Tibial artery (tissue), 4 donors: ENCODE measurements at regions not wholly inside any gene's neighbourhood (a gene's known extent, or its start where the extent isn't known, plus 50 kb on each side); places are given as distances from the start of the nearest gene placed in this dataset.

Source experiments
- DNase-seq, 2 donors: peaks; one replicate each; pipeline ENCODE4 v3.0.0-alpha.2; 2019
- H3K27ac ChIP-seq, 2 donors: fragments of 200-600 bp; sonication (generic) in 1 of 2; 1 replicate in 1 of 2; 2 replicates in 1 of 2; pipeline ENCODE4 v1.5.1; 2018 to 2019; ENCODE audit warnings: mild to moderate bottlenecking in 1 of 2
- H3K27me3 ChIP-seq, 2 donors: fragments of 200-600 bp; sonication (generic) in 1 of 2; one replicate each; pipeline versions ENCODE4 v1.5.1 to v1.6.0; 2016 to 2019
- H3K36me3 ChIP-seq, 3 donors: fragments of 200-600 bp; sonication (generic) in 2 of 3; one replicate each; pipeline ENCODE4 v1.5.1; 2016 to 2019; ENCODE audit warnings: mild to moderate bottlenecking in 2 of 3
- H3K4me1 ChIP-seq, 4 donors: fragments of 200-600 bp; sonication (generic) in 2 of 4; 1 replicate in 3 of 4; 2 replicates in 1 of 4; pipeline ENCODE4 v1.5.1; 2016 to 2019
- H3K4me3 ChIP-seq, 2 donors: fragments of 200-600 bp; sonication (generic) in 1 of 2; 1 replicate in 1 of 2; 2 replicates in 1 of 2; pipeline ENCODE4 v1.5.1; 2018 to 2019; ENCODE audit warnings: mild to moderate bottlenecking in 2 of 2
- H3K9me3 ChIP-seq, 3 donors: fragments of 200-600 bp; sonication (generic) in 1 of 3; one replicate each; pipeline ENCODE4 v1.5.1; 2016 to 2019
- intact Hi-C: fragments of 100-400 bp; cut with DNase I; formaldehyde crosslinking; loops from one replicate; pipeline ENCODE4 v1.15.0; 2023; ENCODE audit warnings: low total_unique reads
- TF ChIP-seq, protein P1 (sequence below), 2 experiments: fragments of 200-600 bp in 1 of 2; fragments of 450-650 bp in 1 of 2; IDR thresholded peaks; one replicate each; pipeline ENCODE4 v1.5.1; 2017 to 2019; ENCODE audit warnings: antibody characterized with exemption in 2 of 2, mild to moderate bottlenecking in 1 of 2, moderate library complexity in 1 of 2

DNA sequence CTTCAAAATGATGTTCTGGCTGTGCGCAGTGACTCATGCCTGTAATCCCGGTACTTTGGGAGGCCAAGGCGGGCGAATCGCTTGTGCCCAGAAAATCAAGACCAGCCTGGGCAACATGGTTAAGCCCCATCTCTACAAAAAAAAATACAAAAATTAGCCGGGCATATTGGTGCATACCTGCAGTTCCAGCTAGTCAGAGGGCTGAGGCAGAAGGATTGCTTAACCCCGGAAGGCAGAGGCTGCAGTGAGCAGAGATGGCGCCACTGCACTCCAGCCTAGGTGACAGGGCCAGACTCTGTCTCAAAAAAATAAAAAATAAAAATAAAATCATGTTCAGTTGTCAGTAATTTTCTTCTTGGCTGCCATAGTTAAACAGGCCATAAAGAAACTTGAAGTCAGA, 245.9 kb upstream of the USP15 start:
- no peaks in the 10 kb centered on the region for H3K9me3 ChIP-seq
- H3K27me3 ChIP-seq: no peaks in the 10 kb centered on the region
- no peak for DNase-seq
- intact Hi-C loops: no loop called here
- no peak overlapping the region for H3K27ac ChIP-seq
- TF ChIP-seq, protein P1, sequence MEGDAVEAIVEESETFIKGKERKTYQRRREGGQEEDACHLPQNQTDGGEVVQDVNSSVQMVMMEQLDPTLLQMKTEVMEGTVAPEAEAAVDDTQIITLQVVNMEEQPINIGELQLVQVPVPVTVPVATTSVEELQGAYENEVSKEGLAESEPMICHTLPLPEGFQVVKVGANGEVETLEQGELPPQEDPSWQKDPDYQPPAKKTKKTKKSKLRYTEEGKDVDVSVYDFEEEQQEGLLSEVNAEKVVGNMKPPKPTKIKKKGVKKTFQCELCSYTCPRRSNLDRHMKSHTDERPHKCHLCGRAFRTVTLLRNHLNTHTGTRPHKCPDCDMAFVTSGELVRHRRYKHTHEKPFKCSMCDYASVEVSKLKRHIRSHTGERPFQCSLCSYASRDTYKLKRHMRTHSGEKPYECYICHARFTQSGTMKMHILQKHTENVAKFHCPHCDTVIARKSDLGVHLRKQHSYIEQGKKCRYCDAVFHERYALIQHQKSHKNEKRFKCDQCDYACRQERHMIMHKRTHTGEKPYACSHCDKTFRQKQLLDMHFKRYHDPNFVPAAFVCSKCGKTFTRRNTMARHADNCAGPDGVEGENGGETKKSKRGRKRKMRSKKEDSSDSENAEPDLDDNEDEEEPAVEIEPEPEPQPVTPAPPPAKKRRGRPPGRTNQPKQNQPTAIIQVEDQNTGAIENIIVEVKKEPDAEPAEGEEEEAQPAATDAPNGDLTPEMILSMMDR (IDR thresholded peaks at IDR 0.05): no peak
- H3K4me3 ChIP-seq: no peak overlapping the region
- no peaks in the 10 kb centered on the region for H3K4me1 ChIP-seq
- no peaks in the 10 kb centered on the region for H3K36me3 ChIP-seq

DNA sequence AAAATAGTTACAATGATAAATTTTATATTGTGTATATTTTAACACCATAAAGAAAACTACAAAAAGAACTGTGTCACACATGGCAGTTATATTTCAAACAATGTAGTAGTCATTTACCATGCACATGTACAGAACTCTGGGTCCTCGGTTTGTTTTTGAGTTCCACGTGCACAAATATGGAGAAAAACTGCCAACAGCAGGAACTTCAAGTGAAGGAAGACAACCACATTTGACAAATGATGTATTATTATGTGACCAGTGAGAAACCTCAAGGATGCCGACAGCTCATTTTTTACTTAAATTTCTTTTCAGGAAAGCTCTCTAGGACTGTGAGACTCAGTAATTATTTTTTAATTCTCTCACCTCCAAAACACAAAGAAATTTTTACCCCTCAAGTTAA, 244.2 kb upstream of the USP15 start:
- DNase-seq: no peak
- Histone ChIP-seq H3K9me3 (no peaks in the 10 kb centered on the region), H3K27me3 (no peaks in the 10 kb centered on the region), H3K4me1 (no peaks in the 10 kb centered on the region), H3K4me3 (no peak overlapping the region), H3K36me3 (no peaks in the 10 kb centered on the region), H3K27ac (no peak overlapping the region)
- TF ChIP-seq, protein P1 (IDR thresholded peaks at IDR 0.05): no peak
- intact Hi-C loops: no loop called here

DNA sequence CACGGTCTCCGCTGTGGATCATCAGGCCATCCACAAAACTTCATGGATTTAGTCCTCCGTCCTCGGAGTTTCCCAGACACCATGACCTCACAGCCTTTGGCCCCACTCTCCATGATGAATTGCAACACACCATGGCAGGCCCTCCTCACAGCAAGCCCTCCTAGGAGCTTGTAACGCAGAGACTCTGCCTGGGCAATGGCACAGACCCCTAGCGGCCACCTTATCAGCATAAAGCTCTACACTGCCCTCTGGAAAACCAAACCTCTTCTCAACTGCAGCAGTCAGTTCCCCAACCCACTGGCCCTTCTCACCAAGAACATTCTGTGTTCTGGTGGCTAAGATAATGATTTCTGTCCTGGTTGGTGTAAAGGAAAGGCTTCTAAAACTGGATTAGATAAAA, 238.4 kb upstream of the USP15 start:
- Histone ChIP-seq H3K27me3 (no peaks in the 10 kb centered on the region), H3K4me3 (no peak overlapping the region), H3K27ac (no peak overlapping the region), H3K9me3 (no peaks in the 10 kb centered on the region), H3K4me1 (peaks cover 0 to 4% (median 0%) of the 10 kb centered on the region in 4 donors), H3K36me3 (no peaks in the 10 kb centered on the region)
- DNase-seq: no peak
- intact Hi-C loops: no loop called here
- TF ChIP-seq, protein P1 (IDR thresholded peaks at IDR 0.05): no peak

DNA sequence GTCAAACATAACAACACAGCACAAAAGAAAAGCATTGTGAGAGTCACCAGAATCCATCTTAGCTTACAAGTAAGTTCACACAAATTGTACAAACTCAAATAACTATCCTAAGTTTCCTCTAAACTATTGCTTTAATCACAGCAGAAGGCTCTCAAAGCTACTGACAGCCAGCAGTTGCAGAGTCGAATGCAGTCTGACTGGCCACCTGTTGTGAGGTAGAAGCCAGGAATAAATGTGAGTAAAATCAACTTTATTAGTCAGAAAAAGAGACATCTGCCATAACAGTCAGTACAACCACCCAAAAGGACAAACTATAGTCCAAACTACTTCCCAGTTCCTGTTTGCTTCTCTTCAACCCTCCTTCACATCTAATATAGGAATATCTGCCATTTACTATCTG, 231.7 kb upstream of the USP15 start:
- no peak overlapping the region for H3K4me3 ChIP-seq
- DNase-seq: no peak
- peaks cover 0 to 7% (median 0%) of the 10 kb centered on the region in 4 donors for H3K4me1 ChIP-seq
- no peaks in the 10 kb centered on the region for H3K27me3 ChIP-seq
- intact Hi-C loops: no loop called here
- H3K27ac ChIP-seq: no peak overlapping the region
- TF ChIP-seq, protein P1 (IDR thresholded peaks at IDR 0.05): no peak
- no peaks in the 10 kb centered on the region for H3K36me3 ChIP-seq
- H3K9me3 ChIP-seq: no peaks in the 10 kb centered on the region

DNA sequence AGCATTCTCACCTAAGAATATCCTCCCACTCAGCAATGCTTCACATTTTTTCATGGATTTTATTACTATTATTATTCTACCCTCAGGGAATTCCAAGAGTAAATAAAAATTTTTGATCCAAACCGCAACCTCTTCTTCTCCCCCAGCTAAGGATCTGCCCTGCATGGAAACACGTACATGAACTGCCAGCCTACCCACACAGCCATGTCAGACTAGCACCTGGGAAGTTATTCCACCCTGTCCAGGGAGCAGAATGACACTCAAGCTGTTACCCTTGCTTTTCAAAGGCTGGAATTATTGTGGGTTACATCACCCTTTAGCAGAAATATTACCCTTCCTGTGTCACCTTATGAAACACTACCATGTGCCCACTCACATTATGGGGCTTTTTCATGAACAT, 227.3 kb upstream of the USP15 start:
- intact Hi-C loops: no loop called here
- TF ChIP-seq, protein P1 (IDR thresholded peaks at IDR 0.05): no peak
- no peaks in the 10 kb centered on the region for H3K36me3 ChIP-seq
- H3K27ac ChIP-seq: no peak overlapping the region
- peaks cover 0 to 3% (median 0%) of the 10 kb centered on the region in 4 donors for H3K4me1 ChIP-seq
- H3K9me3 ChIP-seq: no peaks in the 10 kb centered on the region
- no peaks in the 10 kb centered on the region for H3K27me3 ChIP-seq
- H3K4me3 ChIP-seq: no peak overlapping the region
- DNase-seq: no peak

DNA sequence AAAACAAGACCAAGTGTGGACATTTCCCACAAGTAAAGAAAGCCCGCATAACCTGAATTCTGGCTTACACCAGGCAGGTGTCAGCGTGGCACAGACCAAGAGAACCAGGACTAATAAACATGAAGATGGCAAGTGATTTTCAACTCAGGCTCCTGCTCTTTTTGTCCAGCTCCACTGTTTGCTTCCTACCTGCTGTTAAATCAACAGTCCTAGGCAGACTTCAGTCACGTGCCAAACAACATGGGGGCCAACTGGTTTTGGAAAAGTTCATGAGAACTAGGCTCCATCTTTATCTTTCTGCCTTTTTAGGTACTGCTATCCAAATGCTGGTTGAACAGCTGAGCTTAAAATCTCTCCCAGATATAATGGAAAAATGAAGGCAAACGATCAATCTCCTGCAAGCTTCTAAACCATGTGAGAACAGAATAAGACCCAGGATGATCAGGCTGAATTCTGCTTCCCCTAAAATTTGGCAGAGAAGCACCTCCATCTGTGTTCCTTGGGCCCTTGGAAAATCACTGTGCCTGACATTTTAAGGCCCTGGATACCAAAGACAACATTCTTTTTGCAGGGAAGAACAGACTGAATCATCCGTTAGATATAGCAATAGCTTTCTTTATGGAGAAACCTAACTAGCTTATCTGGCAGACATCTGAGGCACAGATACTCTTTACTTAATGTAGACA, 215.6 kb upstream of the USP15 start:
- no peak for DNase-seq
- intact Hi-C loops: no loop called here
- no peak overlapping the region for H3K27ac ChIP-seq

More for the DNA sequence above, 215.6 kb upstream of the USP15 start:
- Histone ChIP-seq H3K36me3 (no peaks in the 10 kb centered on the region), H3K4me1 (no peaks in the 10 kb centered on the region), H3K4me3 (no peak overlapping the region), H3K27me3 (no peaks in the 10 kb centered on the region), H3K9me3 (no peaks in the 10 kb centered on the region)
- TF ChIP-seq, protein P1 (IDR thresholded peaks at IDR 0.05): no peak
